ENCODE measurements at regions not wholly inside any gene's neighbourhood (a gene's known extent, or its start where the extent isn't known, plus 50 kb on each side); places are given as distances from the start of the nearest gene placed in this dataset.

GRCh38 chr3:87546216-87546615 is 269.8 kb upstream of the POU1F1 start:
- TF ChIP-seq, protein P1, sequence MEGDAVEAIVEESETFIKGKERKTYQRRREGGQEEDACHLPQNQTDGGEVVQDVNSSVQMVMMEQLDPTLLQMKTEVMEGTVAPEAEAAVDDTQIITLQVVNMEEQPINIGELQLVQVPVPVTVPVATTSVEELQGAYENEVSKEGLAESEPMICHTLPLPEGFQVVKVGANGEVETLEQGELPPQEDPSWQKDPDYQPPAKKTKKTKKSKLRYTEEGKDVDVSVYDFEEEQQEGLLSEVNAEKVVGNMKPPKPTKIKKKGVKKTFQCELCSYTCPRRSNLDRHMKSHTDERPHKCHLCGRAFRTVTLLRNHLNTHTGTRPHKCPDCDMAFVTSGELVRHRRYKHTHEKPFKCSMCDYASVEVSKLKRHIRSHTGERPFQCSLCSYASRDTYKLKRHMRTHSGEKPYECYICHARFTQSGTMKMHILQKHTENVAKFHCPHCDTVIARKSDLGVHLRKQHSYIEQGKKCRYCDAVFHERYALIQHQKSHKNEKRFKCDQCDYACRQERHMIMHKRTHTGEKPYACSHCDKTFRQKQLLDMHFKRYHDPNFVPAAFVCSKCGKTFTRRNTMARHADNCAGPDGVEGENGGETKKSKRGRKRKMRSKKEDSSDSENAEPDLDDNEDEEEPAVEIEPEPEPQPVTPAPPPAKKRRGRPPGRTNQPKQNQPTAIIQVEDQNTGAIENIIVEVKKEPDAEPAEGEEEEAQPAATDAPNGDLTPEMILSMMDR (IDR thresholded peaks at IDR 0.05): no peak
- no peak for TF ChIP-seq POLR2A (IDR thresholded peaks at IDR 0.05)
